OCI-LY1 (cell line): ENCODE measurements at regions not wholly inside any gene's neighbourhood (a gene's known extent, or its start where the extent isn't known, plus 50 kb on each side); places are given as distances from the start of the nearest gene placed in this dataset.

ENCODE experiments used
- H2AFZ ChIP-seq: fragments of 200-600 bp; sonication (generic), shearing (Covaris generic); 2 replicates; pipeline ENCODE4 v1.6.0; 2014; ENCODE audit warnings: antibody characterized with exemption, mild to moderate bottlenecking, low read length
- H3F3A ChIP-seq: fragments of 200-600 bp; sonication (generic), shearing (Covaris generic); 2 replicates; pipeline ENCODE4 v1.6.0; 2014; ENCODE audit warnings: mild to moderate bottlenecking, antibody characterized with exemption, low read length, moderate library complexity; ENCODE audit not compliant: insufficient read depth
- H3K27ac ChIP-seq: fragments of 200-600 bp; sonication (generic); 2 replicates; pipeline ENCODE4 v1.5.1; 2014; ENCODE audit warnings: low read length, mixed run types, mild to moderate bottlenecking, low read depth; ENCODE audit not compliant: poor library complexity, severe bottlenecking
- H3K27me3 ChIP-seq: fragments of 200-600 bp; sonication (generic); 2 replicates; pipeline ENCODE4 v1.6.0; 2014; ENCODE audit warnings: antibody characterized with exemption, mild to moderate bottlenecking, low read length, moderate library complexity; ENCODE audit not compliant: insufficient read depth
- H3K36me3 ChIP-seq: fragments of 200-600 bp; sonication (generic); 2 replicates; pipeline ENCODE4 v1.6.1; 2014; ENCODE audit warnings: mild to moderate bottlenecking, antibody characterized with exemption, low read length, moderate library complexity, mixed read lengths; ENCODE audit not compliant: insufficient read depth
- H3K4me1 ChIP-seq: fragments of 200-600 bp; sonication (generic); 2 replicates; pipeline ENCODE4 v1.5.1; 2014; ENCODE audit warnings: mild to moderate bottlenecking, low read length, moderate library complexity; ENCODE audit not compliant: insufficient read depth, severe bottlenecking
- H3K4me2 ChIP-seq: fragments of 200-600 bp; sonication (generic), shearing (Covaris generic); 2 replicates; pipeline ENCODE4 v1.6.1; 2014; ENCODE audit warnings: low read length
- H3K4me3 ChIP-seq: fragments of 200-600 bp; sonication (generic); 2 replicates; pipeline ENCODE4 v1.5.1; 2014; ENCODE audit warnings: low read length, low read depth, mild to moderate bottlenecking, mixed read lengths; ENCODE audit not compliant: poor library complexity, severe bottlenecking
- H3K79me2 ChIP-seq: fragments of 200-600 bp; shearing (Covaris generic); 2 replicates; pipeline ENCODE4 v1.6.1; 2016; ENCODE audit warnings: mixed run types, low read length, mixed read lengths; ENCODE audit not compliant: insufficient read depth
- H3K9ac ChIP-seq: fragments of 200-600 bp; sonication (generic), shearing (Covaris generic); 2 replicates; pipeline ENCODE4 v1.6.1; 2014; ENCODE audit warnings: mild to moderate bottlenecking, low read length, mixed read lengths
- H3K9me2 ChIP-seq: fragments of 200-600 bp; sonication (generic), shearing (Covaris generic); 2 replicates; pipeline ENCODE4 v1.6.1; 2014; ENCODE audit warnings: low read depth, mild to moderate bottlenecking, low read length, mixed read lengths
- H3K9me3 ChIP-seq: fragments of 200-600 bp; shearing (Covaris generic); 2 replicates; pipeline ENCODE4 v1.6.1; 2014; ENCODE audit warnings: low read length, mixed read lengths
- H4K20me1 ChIP-seq: fragments of 200-600 bp; sonication (generic), shearing (Covaris generic); 2 replicates; pipeline ENCODE4 v1.6.0; 2016; ENCODE audit warnings: mild to moderate bottlenecking, low read length; ENCODE audit not compliant: insufficient read depth
- EZH2 ChIP-seq: fragments of 200-600 bp; sonication (generic), shearing (Covaris generic); IDR thresholded peaks from 2 replicates; pipeline ENCODE4 v1.8.0; 2017; ENCODE audit warnings: borderline replicate concordance, mixed run types, mild to moderate bottlenecking, antibody characterized with exemption, low read length, moderate library complexity, mixed read lengths
- TF ChIP-seq, protein P1 (sequence below): fragments of 200-600 bp; sonication (generic), shearing (Covaris generic); IDR thresholded peaks from 2 replicates; pipeline ENCODE4 v1.5.1; 2017; ENCODE audit warnings: mild to moderate bottlenecking, antibody characterized with exemption, low read length, moderate library complexity, mixed read lengths

DNA sequence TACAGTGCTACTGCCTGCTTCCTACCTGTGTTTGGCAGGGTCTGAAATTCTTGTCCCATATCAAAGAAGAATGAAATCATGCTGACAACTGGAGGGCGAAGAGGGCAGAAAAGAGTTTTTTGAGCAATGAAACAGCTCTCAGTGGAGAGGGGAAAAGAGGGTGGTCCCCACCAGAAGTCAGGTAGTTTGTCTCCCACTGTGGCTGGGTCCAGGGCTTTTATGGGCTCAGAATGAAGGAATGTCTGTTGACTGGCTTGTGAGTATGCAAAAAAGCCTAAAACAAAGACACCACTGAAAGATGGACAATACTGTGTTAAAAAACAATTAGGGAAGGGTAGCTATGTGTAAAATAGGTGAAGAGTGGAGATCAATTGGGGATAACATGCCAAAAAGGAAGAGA is 115.0 kb downstream of the ADAM29 start:
- Histone ChIP-seq H3K4me1 (peaks cover 2% of the 10 kb centered on the region), H3K27ac (no peak overlapping the region), H3K27me3 (no peaks in the 10 kb centered on the region), H3F3A (no peaks in the 10 kb centered on the region), H4K20me1 (no peaks in the 10 kb centered on the region), H2AFZ (no peak overlapping the region), H3K9me3 (peaks cover 21% of the 10 kb centered on the region), H3K4me2 (no peak overlapping the region), H3K9me2 (no peaks in the 10 kb centered on the region), H3K79me2 (no peaks in the 10 kb centered on the region), H3K36me3 (no peaks in the 10 kb centered on the region; the same call in 1 of the 2 replicates), H3K4me3 (no peak overlapping the region), H3K9ac (no peak overlapping the region)
- TF ChIP-seq, protein P1, sequence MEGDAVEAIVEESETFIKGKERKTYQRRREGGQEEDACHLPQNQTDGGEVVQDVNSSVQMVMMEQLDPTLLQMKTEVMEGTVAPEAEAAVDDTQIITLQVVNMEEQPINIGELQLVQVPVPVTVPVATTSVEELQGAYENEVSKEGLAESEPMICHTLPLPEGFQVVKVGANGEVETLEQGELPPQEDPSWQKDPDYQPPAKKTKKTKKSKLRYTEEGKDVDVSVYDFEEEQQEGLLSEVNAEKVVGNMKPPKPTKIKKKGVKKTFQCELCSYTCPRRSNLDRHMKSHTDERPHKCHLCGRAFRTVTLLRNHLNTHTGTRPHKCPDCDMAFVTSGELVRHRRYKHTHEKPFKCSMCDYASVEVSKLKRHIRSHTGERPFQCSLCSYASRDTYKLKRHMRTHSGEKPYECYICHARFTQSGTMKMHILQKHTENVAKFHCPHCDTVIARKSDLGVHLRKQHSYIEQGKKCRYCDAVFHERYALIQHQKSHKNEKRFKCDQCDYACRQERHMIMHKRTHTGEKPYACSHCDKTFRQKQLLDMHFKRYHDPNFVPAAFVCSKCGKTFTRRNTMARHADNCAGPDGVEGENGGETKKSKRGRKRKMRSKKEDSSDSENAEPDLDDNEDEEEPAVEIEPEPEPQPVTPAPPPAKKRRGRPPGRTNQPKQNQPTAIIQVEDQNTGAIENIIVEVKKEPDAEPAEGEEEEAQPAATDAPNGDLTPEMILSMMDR: no peak
- TF ChIP-seq EZH2: no peak

DNA sequence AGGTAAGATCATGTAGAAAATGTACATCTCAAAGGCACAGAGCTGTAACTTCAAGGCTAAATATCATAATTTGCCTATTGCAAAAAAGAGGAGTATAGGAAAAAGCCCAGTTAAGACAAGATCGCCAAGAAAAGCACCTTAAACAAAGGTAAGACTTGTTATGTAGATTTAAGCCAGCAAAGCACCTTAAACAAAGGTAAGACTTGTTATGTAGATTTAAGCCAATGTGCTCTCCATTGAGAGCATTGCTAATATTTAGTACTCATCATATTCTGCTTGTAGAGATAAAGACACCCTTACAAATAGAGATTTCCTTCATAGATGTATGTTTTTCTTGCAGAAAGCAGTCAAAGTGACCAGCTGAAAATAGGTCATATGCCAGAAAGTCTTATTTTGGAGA is 115.8 kb downstream of the ADAM29 start:
- Histone ChIP-seq H3K9me2 (no peaks in the 10 kb centered on the region), H3K27ac (no peak overlapping the region), H3K36me3 (no peaks in the 10 kb centered on the region; the same call in 1 of the 2 replicates), H3K27me3 (no peaks in the 10 kb centered on the region), H3F3A (no peaks in the 10 kb centered on the region), H3K4me2 (no peak overlapping the region), H2AFZ (0 out of 2 replicates have a peak overlapping the region, but pooled peaks have one; percentile 59), H4K20me1 (no peaks in the 10 kb centered on the region), H3K9me3 (peaks cover 21% of the 10 kb centered on the region), H3K9ac (no peak overlapping the region), H3K79me2 (no peaks in the 10 kb centered on the region), H3K4me3 (no peak overlapping the region), H3K4me1 (peaks cover 9% of the 10 kb centered on the region)
- TF ChIP-seq, protein P1: no peak
- no peak for TF ChIP-seq EZH2

DNA sequence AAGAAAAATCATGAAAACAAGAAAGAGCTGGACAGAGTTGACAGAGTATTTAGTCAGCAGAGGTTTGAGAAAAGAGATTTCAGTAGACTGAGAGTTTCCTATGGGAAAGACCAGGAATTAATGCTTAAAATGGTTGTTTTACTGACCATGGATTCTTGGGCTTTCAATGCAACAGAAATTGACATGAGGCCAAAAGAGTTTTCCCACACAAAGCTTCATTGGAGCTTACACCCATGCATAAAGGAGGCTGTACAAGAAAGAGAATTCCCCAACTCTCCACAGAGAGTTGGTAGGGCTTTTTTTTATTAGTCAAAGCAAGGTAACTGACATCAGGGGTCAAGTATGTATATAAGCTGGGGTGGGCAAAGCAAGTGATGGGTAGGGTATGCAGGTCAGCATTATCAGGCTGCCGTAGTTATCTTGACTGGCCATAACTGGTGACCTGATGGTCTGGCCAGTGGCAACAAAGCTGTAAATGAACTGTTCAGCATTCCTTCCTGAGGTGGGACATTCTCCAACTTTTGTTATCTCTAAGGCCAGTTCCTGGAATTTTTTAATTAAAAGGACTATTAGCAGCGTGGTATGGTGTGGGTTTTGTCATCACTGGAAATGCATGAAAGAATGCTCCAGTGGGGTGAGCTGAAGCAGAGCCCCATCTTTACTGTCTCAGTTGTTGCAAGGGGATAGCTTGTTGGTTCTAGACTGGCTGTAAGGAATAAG is 117.0 kb downstream of the ADAM29 start:
- no peaks in the 10 kb centered on the region for H3K79me2 ChIP-seq
- H3K4me2 ChIP-seq: no peak overlapping the region
- H3K9ac ChIP-seq: no peak overlapping the region
- no peaks in the 10 kb centered on the region for H3F3A ChIP-seq
- H4K20me1 ChIP-seq: no peaks in the 10 kb centered on the region
- no peaks in the 10 kb centered on the region for H3K9me2 ChIP-seq
- H3K9me3 ChIP-seq: peaks cover 17% of the 10 kb centered on the region
- H3K27me3 ChIP-seq: no peaks in the 10 kb centered on the region
- H3K4me3 ChIP-seq: no peak overlapping the region
- H3K36me3 ChIP-seq: no peaks in the 10 kb centered on the region; the same call in 1 of the 2 replicates
- H3K27ac ChIP-seq: no peak overlapping the region
- peaks cover 9% of the 10 kb centered on the region for H3K4me1 ChIP-seq
- TF ChIP-seq, protein P1: no peak
- no peak for TF ChIP-seq EZH2
- no peak overlapping the region for H2AFZ ChIP-seq
